OCI-LY3 (cell line): ENCODE measurements at regions not wholly inside any gene's neighbourhood (a gene's known extent, or its start where the extent isn't known, plus 50 kb on each side); places are given as distances from the start of the nearest gene placed in this dataset.

ENCODE experiments used
- H2AFZ ChIP-seq: fragments of 200-600, 300-600 bp; shearing (Covaris generic); 2 replicates; pipeline ENCODE4 v1.6.0; 2014; ENCODE audit warnings: antibody characterized with exemption, low read depth, low read length
- H3K27ac ChIP-seq: fragments of 200-600, 300-600 bp; sonication (generic); 2 replicates; pipeline ENCODE4 v1.5.1; 2014; ENCODE audit warnings: mild to moderate bottlenecking, low read length, moderate library complexity, mixed read lengths
- H3K27me3 ChIP-seq: fragments of 200-600, 300-600 bp; sonication (generic); 2 replicates; pipeline ENCODE4 v1.6.1; 2014; ENCODE audit warnings: low read depth, low read length, mixed read lengths
- H3K36me3 ChIP-seq: fragments of 200-600, 300-600 bp; sonication (generic); replicated peaks from 2 replicates; pipeline ENCODE3; 2014; ENCODE audit warnings: low read depth, low read length, mixed read lengths
- H3K4me1 ChIP-seq: fragments of 300-600, 200-600 bp; sonication (generic); 2 replicates; pipeline ENCODE4 v1.6.1; 2014; ENCODE audit warnings: low read length, mixed read lengths
- H3K4me2 ChIP-seq: fragments of 200-600, 300-600 bp; sonication (generic); 2 replicates; pipeline ENCODE4 v1.6.1; 2014; ENCODE audit warnings: low read length, mixed read lengths
- H3K4me3 ChIP-seq: fragments of 300-600, 200-600 bp; sonication (generic); 2 replicates; pipeline ENCODE4 v1.5.1; 2014; ENCODE audit warnings: antibody characterized with exemption, mild to moderate bottlenecking, low read length, moderate library complexity
- H3K79me2 ChIP-seq: fragments of 300-600, 200-600 bp; shearing (Covaris generic); 2 replicates; pipeline ENCODE4 v1.6.1; 2014; ENCODE audit warnings: mild to moderate bottlenecking, low read length, mixed read lengths
- H3K9ac ChIP-seq: fragments of 300-600, 200-600 bp; shearing (Covaris generic); 2 replicates; pipeline ENCODE4 v1.6.0; 2014; ENCODE audit warnings: mild to moderate bottlenecking, low read length, moderate library complexity
- H3K9me3 ChIP-seq: fragments of 200-600, 300-600 bp; shearing (Covaris generic); 2 replicates; pipeline ENCODE4 v1.6.1; 2014; ENCODE audit warnings: low read length, mixed read lengths; ENCODE audit not compliant: insufficient read depth
- H4K20me1 ChIP-seq: fragments of 200-600, 300-600 bp; sonication (generic); 2 replicates; pipeline ENCODE4 v1.6.1; 2016; ENCODE audit warnings: low read length, mixed read lengths; ENCODE audit not compliant: insufficient read depth
- CTCF ChIP-seq: fragments of 200-600, 300-600 bp; sonication (generic); IDR thresholded peaks from 2 replicates; pipeline ENCODE4 v1.5.1; 2014; ENCODE audit warnings: antibody characterized with exemption, low read length, low read depth
- EZH2phosphoT487 ChIP-seq: fragments of 200-600 bp; shearing (Covaris generic); IDR thresholded peaks from 2 replicates; pipeline ENCODE4 v1.6.1; 2018; ENCODE audit warnings: antibody characterized with exemption, mixed run types, low read depth

DNA sequence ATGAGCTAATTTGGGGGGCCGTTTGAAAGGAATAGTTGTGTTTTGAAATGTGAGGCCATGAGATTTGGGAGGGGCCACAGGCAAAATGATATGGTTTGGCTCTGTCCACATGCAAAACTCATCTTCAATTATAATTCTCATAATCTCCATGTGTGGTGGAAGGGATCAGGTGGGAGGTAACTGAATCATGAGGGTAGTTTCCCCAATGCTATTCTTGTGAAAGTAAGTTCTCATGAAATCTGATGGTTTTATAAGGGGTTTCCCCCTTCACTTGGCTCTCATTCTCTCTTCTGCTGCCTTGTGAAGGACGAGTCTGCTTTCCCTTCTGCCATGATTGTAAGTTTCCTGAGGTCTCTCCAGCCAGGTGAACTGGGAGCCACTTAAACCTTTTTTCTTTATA, 490.8 kb upstream of the GRM3 start:
- Histone ChIP-seq H3K79me2 (no peaks in the 10 kb centered on the region), H3K27ac (no peak overlapping the region), H3K4me3 (no peak overlapping the region), H3K9ac (no peak overlapping the region), H3K4me1 (no peaks in the 10 kb centered on the region), H3K4me2 (no peak overlapping the region), H3K9me3 (no peaks in the 10 kb centered on the region), H3K27me3 (no peaks in the 10 kb centered on the region), H4K20me1 (no peaks in the 10 kb centered on the region), H2AFZ (no peak overlapping the region), H3K36me3 (no peaks in the 10 kb centered on the region)
- TF ChIP-seq EZH2phosphoT487 (no peak), CTCF (no peak)

- H3K4me3 ChIP-seq = no peak overlapping the region
- H3K27ac ChIP-seq = no peak overlapping the region
- H4K20me1 ChIP-seq = no peaks in the 10 kb centered on the region
- no peaks in the 10 kb centered on the region for H3K36me3 ChIP-seq
- H2AFZ ChIP-seq = no peak overlapping the region
- no peaks in the 10 kb centered on the region for H3K27me3 ChIP-seq
- H3K9ac ChIP-seq = no peak overlapping the region
- TF ChIP-seq EZH2phosphoT487 = no peak
- no peak for TF ChIP-seq CTCF
- H3K79me2 ChIP-seq = no peaks in the 10 kb centered on the region
- no peak overlapping the region for H3K4me2 ChIP-seq
- H3K9me3 ChIP-seq = no peaks in the 10 kb centered on the region
- no peaks in the 10 kb centered on the region for H3K4me1 ChIP-seq
These were observed 494.6 kb upstream of the GRM3 start for GRCh38 chr7:86149024-86149665.

DNA sequence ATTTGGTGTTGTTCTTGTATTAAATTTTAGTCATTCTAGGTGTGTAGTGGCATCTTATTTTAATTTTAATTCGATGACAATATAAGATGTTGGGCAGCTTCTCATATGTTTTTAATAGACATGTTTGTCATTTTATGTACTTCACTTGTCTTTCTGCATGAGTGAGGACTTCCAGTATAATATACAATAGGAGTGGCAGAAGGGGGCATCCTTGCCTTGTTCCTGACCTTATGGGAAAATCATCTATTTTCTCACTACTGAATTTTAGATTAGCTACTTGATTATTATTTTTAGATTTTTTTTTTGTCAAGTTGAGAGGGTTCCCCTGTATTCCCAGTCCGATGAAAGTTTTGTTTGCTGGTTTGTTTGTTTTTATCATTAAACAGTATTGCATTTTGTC, 495.2 kb upstream of the GRM3 start:
- Histone ChIP-seq H3K4me2 (no peak overlapping the region), H3K4me1 (no peaks in the 10 kb centered on the region), H3K36me3 (no peaks in the 10 kb centered on the region), H3K27ac (no peak overlapping the region), H3K9ac (no peak overlapping the region), H2AFZ (no peak overlapping the region), H3K79me2 (no peaks in the 10 kb centered on the region), H4K20me1 (no peaks in the 10 kb centered on the region), H3K27me3 (no peaks in the 10 kb centered on the region), H3K4me3 (no peak overlapping the region), H3K9me3 (no peaks in the 10 kb centered on the region)
- TF ChIP-seq EZH2phosphoT487 (no peak), CTCF (0 out of 2 replicates have a peak, but pooled peaks have one; percentile 7)

DNA sequence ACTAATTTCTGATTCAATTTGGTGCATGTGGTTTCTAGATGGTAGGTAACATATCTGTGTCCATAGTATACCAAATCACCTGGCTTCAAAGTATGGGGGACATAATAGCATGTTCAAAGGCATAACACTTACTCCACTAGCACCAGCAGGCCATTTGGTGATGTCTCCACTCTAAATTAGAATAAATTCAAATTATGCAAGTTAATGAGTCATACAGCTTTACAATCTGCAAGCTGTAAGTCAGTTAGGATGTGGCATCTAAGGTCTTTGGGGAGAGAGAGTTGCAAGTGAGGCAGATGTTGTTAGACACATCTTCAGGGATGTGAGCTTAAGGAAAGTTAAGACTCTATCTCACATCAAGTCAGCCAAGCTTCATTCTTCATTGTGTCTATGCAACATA, 506.4 kb upstream of the GRM3 start:
- H4K20me1 ChIP-seq = no peaks in the 10 kb centered on the region
- no peak overlapping the region for H3K4me2 ChIP-seq
- H2AFZ ChIP-seq = no peak overlapping the region
- H3K79me2 ChIP-seq = no peaks in the 10 kb centered on the region
- H3K36me3 ChIP-seq = no peaks in the 10 kb centered on the region
- no peaks in the 10 kb centered on the region for H3K27me3 ChIP-seq
- TF ChIP-seq EZH2phosphoT487 = no peak
- TF ChIP-seq CTCF = no peak
- no peaks in the 10 kb centered on the region for H3K9me3 ChIP-seq
- no peak overlapping the region for H3K9ac ChIP-seq
- H3K4me1 ChIP-seq = no peaks in the 10 kb centered on the region
- H3K27ac ChIP-seq = no peak overlapping the region
- no peak overlapping the region for H3K4me3 ChIP-seq
